CD4-positive, alpha-beta T cell treated with Interleukin-21 for 1 hour (primary cell): ENCODE measurements at regions not wholly inside any gene's neighbourhood (a gene's known extent, or its start where the extent isn't known, plus 50 kb on each side); places are given as distances from the start of the nearest gene placed in this dataset.

Experiments
- DNase-seq: peaks from one replicate; pipeline ENCODE4 v3.0.0-alpha.2; 2020

GRCh38 chr2:23078784-23079434 is 306.1 kb upstream of the KLHL29 start:
- no peak for DNase-seq

- no peak for DNase-seq
These were observed 301.0 kb upstream of the KLHL29 start for GRCh38 chr2:23083966-23084365.

- DNase-seq = no peak
These were observed 294.0 kb upstream of the KLHL29 start for GRCh38 chr2:23091019-23091418.

- DNase-seq = no peak
These were observed 293.1 kb upstream of the KLHL29 start for GRCh38 chr2:23091900-23092299.

GRCh38 chr2:23092831-23093230 is 292.1 kb upstream of the KLHL29 start:
- no peak for DNase-seq

- no peak for DNase-seq
These were observed 291.5 kb upstream of the KLHL29 start for GRCh38 chr2:23093513-23093912.

GRCh38 chr2:23096906-23097602 is 287.9 kb upstream of the KLHL29 start:
- DNase-seq = no peak

- no peak for DNase-seq
These were observed 284.6 kb upstream of the KLHL29 start for GRCh38 chr2:23100406-23100805.

- no peak for DNase-seq
These were observed 278.7 kb upstream of the KLHL29 start for GRCh38 chr2:23106242-23106785.

- DNase-seq = no peak
These were observed 277.5 kb upstream of the KLHL29 start for GRCh38 chr2:23107327-23107941.

GRCh38 chr2:23111263-23111662 is 273.7 kb upstream of the KLHL29 start:
- DNase-seq = no peak

- DNase-seq = no peak
These were observed 272.5 kb upstream of the KLHL29 start for GRCh38 chr2:23112517-23112916.

- no peak for DNase-seq
These were observed 270.7 kb upstream of the KLHL29 start for GRCh38 chr2:23114299-23114698.

GRCh38 chr2:23118313-23118712 is 266.7 kb upstream of the KLHL29 start:
- no peak for DNase-seq

- no peak for DNase-seq
These were observed 266.1 kb upstream of the KLHL29 start for GRCh38 chr2:23118894-23119293.

GRCh38 chr2:23120161-23120560 is 264.8 kb upstream of the KLHL29 start:
- no peak for DNase-seq

GRCh38 chr2:23121968-23122648 is 262.9 kb upstream of the KLHL29 start:
- DNase-seq = no peak

- DNase-seq = no peak
These were observed 262.2 kb upstream of the KLHL29 start for GRCh38 chr2:23122681-23123215.

- no peak for DNase-seq
These were observed 261.3 kb upstream of the KLHL29 start for GRCh38 chr2:23123686-23124085.

GRCh38 chr2:23124214-23124750 is 260.7 kb upstream of the KLHL29 start:
- no peak for DNase-seq

GRCh38 chr2:23127465-23127864 is 257.5 kb upstream of the KLHL29 start:
- DNase-seq = no peak

- no peak for DNase-seq
These were observed 256.2 kb upstream of the KLHL29 start for GRCh38 chr2:23128684-23129292.
